ENCODE measurements at regions not wholly inside any gene's neighbourhood (a gene's known extent, or its start where the extent isn't known, plus 50 kb on each side); places are given as distances from the start of the nearest gene placed in this dataset.

DNA sequence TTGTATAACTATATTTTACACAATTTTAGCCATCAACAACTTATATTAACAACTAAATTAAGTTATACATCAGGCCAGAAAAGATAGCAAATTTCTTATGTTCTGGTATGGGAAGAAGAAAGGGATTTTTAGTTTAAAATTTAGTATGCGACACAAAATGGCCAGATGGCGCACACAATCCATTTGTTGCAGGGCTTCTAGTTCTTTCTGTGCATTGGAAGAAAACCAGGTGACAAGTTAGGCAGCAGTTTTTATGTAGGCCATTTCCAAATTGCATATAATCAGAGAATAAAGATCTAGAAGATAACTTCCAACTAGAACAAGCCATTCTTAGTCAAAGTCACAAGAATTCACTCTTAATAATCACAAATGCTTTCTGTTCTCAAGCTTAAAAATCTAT is 230.1 kb upstream of the ZNF717 start:
- no peak for DNase-seq (ENCODE audit: extremely low read depth, low read depth)
- TF ChIP-seq, protein P1, sequence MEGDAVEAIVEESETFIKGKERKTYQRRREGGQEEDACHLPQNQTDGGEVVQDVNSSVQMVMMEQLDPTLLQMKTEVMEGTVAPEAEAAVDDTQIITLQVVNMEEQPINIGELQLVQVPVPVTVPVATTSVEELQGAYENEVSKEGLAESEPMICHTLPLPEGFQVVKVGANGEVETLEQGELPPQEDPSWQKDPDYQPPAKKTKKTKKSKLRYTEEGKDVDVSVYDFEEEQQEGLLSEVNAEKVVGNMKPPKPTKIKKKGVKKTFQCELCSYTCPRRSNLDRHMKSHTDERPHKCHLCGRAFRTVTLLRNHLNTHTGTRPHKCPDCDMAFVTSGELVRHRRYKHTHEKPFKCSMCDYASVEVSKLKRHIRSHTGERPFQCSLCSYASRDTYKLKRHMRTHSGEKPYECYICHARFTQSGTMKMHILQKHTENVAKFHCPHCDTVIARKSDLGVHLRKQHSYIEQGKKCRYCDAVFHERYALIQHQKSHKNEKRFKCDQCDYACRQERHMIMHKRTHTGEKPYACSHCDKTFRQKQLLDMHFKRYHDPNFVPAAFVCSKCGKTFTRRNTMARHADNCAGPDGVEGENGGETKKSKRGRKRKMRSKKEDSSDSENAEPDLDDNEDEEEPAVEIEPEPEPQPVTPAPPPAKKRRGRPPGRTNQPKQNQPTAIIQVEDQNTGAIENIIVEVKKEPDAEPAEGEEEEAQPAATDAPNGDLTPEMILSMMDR (IDR thresholded peaks at IDR 0.05; ENCODE audit: low read depth, low read length), result no peak

DNA sequence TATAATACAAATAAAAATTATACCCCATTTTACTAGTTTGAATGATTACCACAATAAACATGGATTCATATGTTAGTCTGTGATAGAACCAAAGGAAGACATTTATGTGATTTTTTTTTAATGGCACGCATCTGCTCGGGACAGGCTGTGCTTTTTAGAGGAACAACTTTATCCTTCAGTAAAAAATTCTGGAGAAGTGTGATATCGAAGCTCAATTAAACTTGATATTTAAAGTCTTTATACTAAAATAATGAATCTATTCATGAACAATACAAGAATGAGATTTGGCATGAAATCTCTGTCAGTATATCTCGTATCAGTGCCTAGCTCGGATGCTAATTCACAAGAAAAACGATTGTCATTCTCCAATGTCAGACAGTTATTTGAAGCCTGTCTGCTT is 230.8 kb upstream of the ZNF717 start:
- TF ChIP-seq, protein P1 (IDR thresholded peaks at IDR 0.05; ENCODE audit: low read depth, low read length), result no peak
- no peak for DNase-seq (ENCODE audit: extremely low read depth, low read depth)

DNA sequence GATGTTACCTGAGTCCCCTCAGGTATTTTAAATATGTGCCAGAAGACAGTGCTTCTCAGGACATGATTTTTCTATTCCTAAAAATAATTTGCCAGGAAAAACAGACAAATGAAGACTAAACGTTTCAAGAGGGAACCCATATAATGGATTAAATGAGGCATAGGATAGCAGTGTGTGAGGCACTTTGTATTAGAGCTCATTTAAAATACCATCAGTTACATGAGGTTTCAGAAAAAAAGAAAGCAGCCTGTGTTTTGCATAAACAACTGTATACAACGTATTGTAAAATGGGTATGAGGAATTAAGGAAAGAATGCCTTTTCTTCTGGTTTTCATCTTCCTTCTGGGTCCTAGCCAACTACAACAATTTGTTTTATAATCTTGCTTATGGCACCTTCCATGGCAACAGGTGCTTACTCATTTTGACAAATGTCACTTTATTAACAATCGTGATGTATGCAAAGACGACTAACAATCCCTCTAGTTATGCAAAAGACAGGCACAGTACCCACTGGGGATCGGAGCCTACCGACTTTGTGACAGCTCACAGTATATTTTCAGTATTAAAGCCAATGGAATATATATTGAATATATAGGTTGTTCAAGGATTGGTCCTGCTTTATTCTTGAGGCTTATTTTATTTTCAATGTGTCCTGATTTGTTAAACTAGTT is 231.6 kb upstream of the ZNF717 start:
- no peak for DNase-seq (ENCODE audit: extremely low read depth, low read depth)
- TF ChIP-seq, protein P1 (IDR thresholded peaks at IDR 0.05; ENCODE audit: low read depth, low read length), result no peak

DNA sequence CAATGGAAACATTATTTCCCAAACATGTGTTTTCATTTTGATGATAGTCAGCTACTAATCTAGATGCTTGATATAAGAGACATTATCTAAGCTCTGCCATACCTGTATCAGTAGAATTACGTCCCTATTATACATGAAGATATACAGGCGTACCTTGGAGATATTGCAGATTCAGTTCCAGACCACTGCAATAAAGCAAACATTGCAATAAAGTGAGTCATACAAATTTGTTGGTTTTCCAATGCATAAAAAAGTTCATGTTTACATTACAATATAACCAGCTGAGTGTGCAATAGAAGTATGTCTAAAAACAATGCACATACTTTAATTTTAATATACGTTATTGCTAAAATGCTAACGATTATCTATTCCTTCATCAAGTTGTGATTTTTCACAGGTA is 236.0 kb upstream of the ZNF717 start:
- no peak for DNase-seq (ENCODE audit: extremely low read depth, low read depth)
- TF ChIP-seq, protein P1 (IDR thresholded peaks at IDR 0.05; ENCODE audit: low read depth, low read length), result no peak

DNA sequence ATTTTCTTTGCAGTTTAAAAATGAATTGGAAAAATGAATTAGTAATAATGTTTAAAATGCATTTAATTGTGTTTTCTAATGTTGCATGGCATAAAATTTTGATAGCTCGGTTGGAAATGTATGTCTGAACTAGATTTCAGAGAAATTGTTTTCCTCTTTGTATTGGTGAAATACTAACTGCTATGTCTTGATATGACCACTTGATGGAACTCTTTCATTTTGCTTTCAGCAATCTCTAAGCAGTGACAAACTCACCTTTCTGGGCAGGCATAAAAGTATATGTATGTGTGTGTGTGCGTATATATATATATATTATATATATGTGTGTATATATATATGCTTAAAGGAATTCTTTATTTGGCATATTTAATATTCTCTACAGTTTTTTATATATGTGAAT is 239.3 kb upstream of the ZNF717 start:
- TF ChIP-seq, protein P1 (IDR thresholded peaks at IDR 0.05; ENCODE audit: low read depth, low read length), result peak; percentile 16
- DNase-seq (ENCODE audit: extremely low read depth, low read depth), result no peak

DNA sequence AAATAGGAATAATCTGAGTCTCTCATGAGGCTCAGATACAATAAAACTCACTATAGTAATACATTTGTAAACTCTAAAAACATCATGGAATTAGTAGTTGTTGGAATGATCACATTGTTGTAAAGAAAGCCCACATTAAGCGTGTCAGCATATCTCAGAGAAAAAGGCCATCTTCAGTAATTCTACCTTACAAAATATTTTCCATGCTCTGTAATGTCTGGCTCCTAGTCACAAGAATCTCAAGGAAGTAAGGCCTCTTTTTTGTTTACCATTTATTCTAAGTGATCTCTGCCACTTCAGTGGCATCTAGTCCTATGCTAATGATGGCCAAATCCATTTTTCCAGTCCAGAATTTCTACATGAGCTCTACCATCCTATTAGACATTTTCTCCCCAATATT is 240.2 kb upstream of the ZNF717 start:
- TF ChIP-seq, protein P1 (IDR thresholded peaks at IDR 0.05; ENCODE audit: low read depth, low read length), result no peak
- no peak for DNase-seq (ENCODE audit: extremely low read depth, low read depth)

DNA sequence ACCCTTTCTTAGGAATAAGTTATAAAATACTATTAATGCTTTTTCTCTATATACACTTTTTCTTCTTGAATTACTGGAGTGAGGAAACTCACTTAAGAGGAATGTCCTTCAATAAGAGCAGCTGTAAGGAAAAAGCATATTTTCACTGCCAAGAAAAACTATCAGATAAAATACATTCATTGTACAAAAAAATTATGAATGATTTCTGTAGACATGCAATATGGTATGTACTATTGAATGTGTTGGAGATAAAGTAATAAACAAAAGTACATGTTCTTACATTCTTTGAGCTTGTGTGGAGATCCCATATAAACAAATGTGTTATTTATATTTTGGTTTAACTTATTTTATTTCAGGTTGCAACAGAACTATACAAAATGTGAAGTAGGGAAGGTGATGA is 241.0 kb upstream of the ZNF717 start:
- TF ChIP-seq, protein P1 (IDR thresholded peaks at IDR 0.05; ENCODE audit: low read depth, low read length), result no peak
- DNase-seq (ENCODE audit: extremely low read depth, low read depth), result no peak

Data from AG09319 (cell line).